ENCODE measurements at regions not wholly inside any gene's neighbourhood (a gene's known extent, or its start where the extent isn't known, plus 50 kb on each side); places are given as distances from the start of the nearest gene placed in this dataset.

DNA sequence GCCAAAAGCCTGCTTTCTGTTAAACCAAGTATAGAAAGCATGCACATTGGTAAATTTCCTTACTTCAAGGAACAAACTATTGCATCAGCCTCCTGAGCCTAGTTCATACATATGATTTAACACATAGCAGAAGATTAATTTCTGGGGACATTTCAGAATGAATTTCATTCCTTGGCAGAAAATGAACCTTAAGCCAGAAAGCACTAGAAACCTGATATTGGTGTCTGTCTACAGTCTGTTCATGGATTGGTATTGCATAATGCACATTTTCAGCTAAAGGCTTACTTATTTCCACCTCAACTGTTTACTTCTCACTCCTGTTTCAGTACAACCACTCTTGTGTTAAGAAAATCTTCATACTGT, 1471.8 kb upstream of the NUDT12 start:
- H3K27me3 ChIP-seq = no peaks in the 10 kb centered on the region
- H3K4me1 ChIP-seq = no peaks in the 10 kb centered on the region
- ATAC-seq (ENCODE audit: low FRiP score in 2 of 2) = no peak
- H3K9me3 ChIP-seq = no peaks in the 10 kb centered on the region
- H3K4me3 ChIP-seq = no peak overlapping the region
- no peak for TF ChIP-seq EP300 (IDR thresholded peaks at IDR 0.05)
- TF ChIP-seq, protein P1, sequence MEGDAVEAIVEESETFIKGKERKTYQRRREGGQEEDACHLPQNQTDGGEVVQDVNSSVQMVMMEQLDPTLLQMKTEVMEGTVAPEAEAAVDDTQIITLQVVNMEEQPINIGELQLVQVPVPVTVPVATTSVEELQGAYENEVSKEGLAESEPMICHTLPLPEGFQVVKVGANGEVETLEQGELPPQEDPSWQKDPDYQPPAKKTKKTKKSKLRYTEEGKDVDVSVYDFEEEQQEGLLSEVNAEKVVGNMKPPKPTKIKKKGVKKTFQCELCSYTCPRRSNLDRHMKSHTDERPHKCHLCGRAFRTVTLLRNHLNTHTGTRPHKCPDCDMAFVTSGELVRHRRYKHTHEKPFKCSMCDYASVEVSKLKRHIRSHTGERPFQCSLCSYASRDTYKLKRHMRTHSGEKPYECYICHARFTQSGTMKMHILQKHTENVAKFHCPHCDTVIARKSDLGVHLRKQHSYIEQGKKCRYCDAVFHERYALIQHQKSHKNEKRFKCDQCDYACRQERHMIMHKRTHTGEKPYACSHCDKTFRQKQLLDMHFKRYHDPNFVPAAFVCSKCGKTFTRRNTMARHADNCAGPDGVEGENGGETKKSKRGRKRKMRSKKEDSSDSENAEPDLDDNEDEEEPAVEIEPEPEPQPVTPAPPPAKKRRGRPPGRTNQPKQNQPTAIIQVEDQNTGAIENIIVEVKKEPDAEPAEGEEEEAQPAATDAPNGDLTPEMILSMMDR (IDR thresholded peaks at IDR 0.05) = no peak
- TF ChIP-seq POLR2A (IDR thresholded peaks at IDR 0.05) = no peak
- TF ChIP-seq POLR2AphosphoS5 (IDR thresholded peaks at IDR 0.05) = no peak
- DNase-seq = no peak
- no peak overlapping the region for H3K27ac ChIP-seq
- no peaks in the 10 kb centered on the region for H3K36me3 ChIP-seq

DNA sequence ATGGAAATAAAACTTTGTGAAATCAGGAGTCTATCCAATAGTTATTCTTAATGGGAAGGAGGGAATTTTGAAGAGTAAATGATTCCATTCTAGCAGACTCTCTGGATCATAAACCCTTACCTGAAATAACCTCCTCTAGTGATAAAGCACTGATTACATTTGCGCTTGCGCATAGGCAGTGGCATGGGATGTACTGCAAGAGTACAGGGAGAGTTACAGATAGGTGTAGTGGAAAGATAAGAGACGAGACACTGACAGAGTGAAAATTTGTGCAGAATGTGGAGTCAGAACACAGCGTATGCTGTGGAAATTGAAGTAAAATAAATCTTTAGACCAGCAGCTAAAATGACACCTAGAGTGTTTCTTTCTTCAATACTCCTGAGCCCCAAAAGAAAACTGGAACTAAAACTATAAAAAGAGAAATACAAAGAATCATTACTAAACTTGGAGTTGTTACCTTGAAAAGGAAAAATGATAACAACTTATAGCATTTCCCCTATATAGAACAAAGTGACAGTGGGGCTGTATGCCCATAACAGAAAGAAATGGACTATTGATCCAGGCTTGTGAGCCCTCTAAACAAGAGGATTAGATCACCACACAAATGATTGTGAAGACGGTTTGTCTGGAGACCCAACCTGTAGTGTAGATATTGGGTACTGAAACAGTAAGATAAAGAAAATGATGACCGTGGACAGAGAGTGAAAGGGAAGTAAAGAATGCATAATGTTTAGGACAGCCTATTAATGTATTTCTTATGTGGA, 1471.2 kb upstream of the NUDT12 start:
- H3K4me1 ChIP-seq = no peaks in the 10 kb centered on the region
- no peaks in the 10 kb centered on the region for H3K9me3 ChIP-seq
- 72 to 73% methylated on average over 6 of the region's 6 CpGs for WGBS, 2 donors
- no peaks in the 10 kb centered on the region for H3K36me3 ChIP-seq
- DNase-seq (no peak), ATAC-seq (ENCODE audit: low FRiP score in 2 of 2) (no peak)
- H3K27me3 ChIP-seq = no peaks in the 10 kb centered on the region
- no peak overlapping the region for H3K27ac ChIP-seq
- no peak overlapping the region for H3K4me3 ChIP-seq
- TF ChIP-seq EP300 (IDR thresholded peaks at IDR 0.05) (no peak), POLR2A (IDR thresholded peaks at IDR 0.05) (no peak), POLR2AphosphoS5 (IDR thresholded peaks at IDR 0.05) (no peak)
- TF ChIP-seq, protein P1 (IDR thresholded peaks at IDR 0.05) = no peak

DNA sequence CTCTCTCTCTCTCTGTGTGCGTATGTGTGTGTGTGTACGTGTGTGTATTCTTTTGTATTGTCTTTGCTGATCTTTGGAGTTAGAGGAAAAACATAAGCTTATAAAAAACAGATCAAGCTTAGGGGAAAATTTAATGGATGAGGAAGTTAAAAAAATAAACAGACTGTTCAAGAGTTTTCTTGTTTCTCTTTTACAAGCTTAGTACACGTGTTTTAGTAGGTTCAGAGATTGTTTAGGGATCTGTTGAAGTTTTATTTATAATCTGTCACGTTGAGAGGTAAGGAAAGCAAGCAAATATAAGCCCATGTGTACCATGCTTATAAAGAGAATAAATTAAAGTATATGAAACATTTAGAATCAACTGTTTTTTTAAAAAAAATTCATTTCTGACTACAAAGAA, 1470.3 kb upstream of the NUDT12 start:
- H3K4me3 ChIP-seq = no peak overlapping the region
- H3K27ac ChIP-seq = no peak overlapping the region
- WGBS, 2 donors = 15 to 26% methylated on average over 4 of the region's 4 CpGs
- no peaks in the 10 kb centered on the region for H3K4me1 ChIP-seq
- TF ChIP-seq EP300 (IDR thresholded peaks at IDR 0.05) = no peak
- TF ChIP-seq POLR2AphosphoS5 (IDR thresholded peaks at IDR 0.05) = no peak
- TF ChIP-seq POLR2A (IDR thresholded peaks at IDR 0.05) = no peak
- TF ChIP-seq, protein P1 (IDR thresholded peaks at IDR 0.05) = no peak
- H3K9me3 ChIP-seq = no peaks in the 10 kb centered on the region
- H3K27me3 ChIP-seq = no peaks in the 10 kb centered on the region
- no peaks in the 10 kb centered on the region for H3K36me3 ChIP-seq
- ATAC-seq (ENCODE audit: low FRiP score in 2 of 2) (no peak), DNase-seq (no peak)

DNA sequence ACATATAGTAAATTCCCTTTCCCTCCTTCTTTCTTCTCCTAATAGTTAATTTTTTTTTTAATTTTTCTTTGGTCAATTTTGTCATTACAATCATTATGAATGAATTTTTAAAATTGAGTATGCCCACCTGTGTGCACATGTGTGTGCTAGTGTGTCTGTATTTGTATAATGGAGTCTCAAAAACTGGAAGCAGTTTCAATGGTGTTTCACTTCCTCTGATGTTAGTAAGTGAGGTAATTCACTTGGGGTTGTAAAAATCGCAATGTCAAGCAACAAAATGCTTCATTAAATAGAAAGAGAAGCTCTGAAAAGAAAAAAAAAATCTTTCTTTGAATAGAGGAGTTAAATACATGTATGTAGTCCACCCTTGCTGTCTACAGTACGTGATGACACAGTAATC, 1467.6 kb upstream of the NUDT12 start:
- DNase-seq (no peak), ATAC-seq (ENCODE audit: low FRiP score in 2 of 2) (no peak)
- Histone ChIP-seq H3K4me1 (no peaks in the 10 kb centered on the region), H3K27me3 (no peaks in the 10 kb centered on the region), H3K9me3 (no peaks in the 10 kb centered on the region), H3K36me3 (no peaks in the 10 kb centered on the region), H3K27ac (no peak overlapping the region), H3K4me3 (no peak overlapping the region)
- TF ChIP-seq EP300 (IDR thresholded peaks at IDR 0.05) (no peak), POLR2A (IDR thresholded peaks at IDR 0.05) (no peak), POLR2AphosphoS5 (IDR thresholded peaks at IDR 0.05) (no peak)
- TF ChIP-seq, protein P1 (IDR thresholded peaks at IDR 0.05) = no peak
- 73 to 78% methylated on average over 2 of the region's 2 CpGs for WGBS, 2 donors

DNA sequence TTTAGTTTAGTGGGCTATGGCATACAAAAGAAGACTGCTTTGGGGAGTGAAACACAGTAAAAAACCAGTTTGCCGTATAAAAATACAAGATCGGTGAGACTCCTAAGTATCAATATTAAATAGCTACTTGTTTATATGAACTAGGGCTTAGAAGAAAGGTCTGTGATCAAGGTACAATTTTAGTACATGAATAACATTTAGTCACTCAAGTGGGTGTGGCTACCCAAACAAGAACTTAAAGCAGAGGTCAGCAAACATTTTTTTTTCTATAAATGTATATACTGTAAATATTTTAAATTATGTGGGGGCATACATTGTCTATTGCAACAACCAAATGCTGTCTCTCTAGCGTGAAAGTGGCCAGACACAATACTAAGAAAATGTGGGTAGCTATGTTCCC, 1452.5 kb upstream of the NUDT12 start:
- Histone ChIP-seq H3K4me3 (no peak overlapping the region), H3K27ac (no peak overlapping the region), H3K4me1 (no peaks in the 10 kb centered on the region), H3K36me3 (no peaks in the 10 kb centered on the region), H3K27me3 (no peaks in the 10 kb centered on the region), H3K9me3 (no peaks in the 10 kb centered on the region)
- 91 to 92% methylated on average over 3 of the region's 3 CpGs for WGBS, 2 donors
- ATAC-seq (ENCODE audit: low FRiP score in 2 of 2) (no peak), DNase-seq (no peak)
- TF ChIP-seq, protein P1 (IDR thresholded peaks at IDR 0.05) = no peak
- TF ChIP-seq POLR2A (IDR thresholded peaks at IDR 0.05) (no peak), POLR2AphosphoS5 (IDR thresholded peaks at IDR 0.05) (no peak), EP300 (IDR thresholded peaks at IDR 0.05) (no peak)
